ENCODE measurements at regions not wholly inside any gene's neighbourhood (a gene's known extent, or its start where the extent isn't known, plus 50 kb on each side); places are given as distances from the start of the nearest gene placed in this dataset.

- no peak for TF ChIP-seq ZNF512 (CRISPR knock-in tag; IDR thresholded peaks at IDR 0.05; ENCODE audit: borderline replicate concordance)
- TF ChIP-seq, protein P1, sequence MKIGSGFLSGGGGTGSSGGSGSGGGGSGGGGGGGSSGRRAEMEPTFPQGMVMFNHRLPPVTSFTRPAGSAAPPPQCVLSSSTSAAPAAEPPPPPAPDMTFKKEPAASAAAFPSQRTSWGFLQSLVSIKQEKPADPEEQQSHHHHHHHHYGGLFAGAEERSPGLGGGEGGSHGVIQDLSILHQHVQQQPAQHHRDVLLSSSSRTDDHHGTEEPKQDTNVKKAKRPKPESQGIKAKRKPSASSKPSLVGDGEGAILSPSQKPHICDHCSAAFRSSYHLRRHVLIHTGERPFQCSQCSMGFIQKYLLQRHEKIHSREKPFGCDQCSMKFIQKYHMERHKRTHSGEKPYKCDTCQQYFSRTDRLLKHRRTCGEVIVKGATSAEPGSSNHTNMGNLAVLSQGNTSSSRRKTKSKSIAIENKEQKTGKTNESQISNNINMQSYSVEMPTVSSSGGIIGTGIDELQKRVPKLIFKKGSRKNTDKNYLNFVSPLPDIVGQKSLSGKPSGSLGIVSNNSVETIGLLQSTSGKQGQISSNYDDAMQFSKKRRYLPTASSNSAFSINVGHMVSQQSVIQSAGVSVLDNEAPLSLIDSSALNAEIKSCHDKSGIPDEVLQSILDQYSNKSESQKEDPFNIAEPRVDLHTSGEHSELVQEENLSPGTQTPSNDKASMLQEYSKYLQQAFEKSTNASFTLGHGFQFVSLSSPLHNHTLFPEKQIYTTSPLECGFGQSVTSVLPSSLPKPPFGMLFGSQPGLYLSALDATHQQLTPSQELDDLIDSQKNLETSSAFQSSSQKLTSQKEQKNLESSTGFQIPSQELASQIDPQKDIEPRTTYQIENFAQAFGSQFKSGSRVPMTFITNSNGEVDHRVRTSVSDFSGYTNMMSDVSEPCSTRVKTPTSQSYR (CRISPR knock-in tag; IDR thresholded peaks at IDR 0.05): no peak
- TF ChIP-seq ARID4B (CRISPR knock-in tag; IDR thresholded peaks at IDR 0.05; ENCODE audit: borderline replicate concordance): no peak
- no peak for TF ChIP-seq NR3C1 (CRISPR knock-in tag; conservative IDR thresholded peaks at IDR 0.05; ENCODE audit: low read depth)
- no peak for TF ChIP-seq ZNF396 (CRISPR knock-in tag; IDR thresholded peaks at IDR 0.05; ENCODE audit: borderline replicate concordance)
- TF ChIP-seq ELF4 (CRISPR knock-in tag; IDR thresholded peaks at IDR 0.05; ENCODE audit: low read depth): no peak
- no peak for TF ChIP-seq ZSCAN18 (CRISPR knock-in tag; IDR thresholded peaks at IDR 0.05)
- no peak for TF ChIP-seq ZNF671 (CRISPR knock-in tag; IDR thresholded peaks at IDR 0.05)
- TF ChIP-seq, protein P2, sequence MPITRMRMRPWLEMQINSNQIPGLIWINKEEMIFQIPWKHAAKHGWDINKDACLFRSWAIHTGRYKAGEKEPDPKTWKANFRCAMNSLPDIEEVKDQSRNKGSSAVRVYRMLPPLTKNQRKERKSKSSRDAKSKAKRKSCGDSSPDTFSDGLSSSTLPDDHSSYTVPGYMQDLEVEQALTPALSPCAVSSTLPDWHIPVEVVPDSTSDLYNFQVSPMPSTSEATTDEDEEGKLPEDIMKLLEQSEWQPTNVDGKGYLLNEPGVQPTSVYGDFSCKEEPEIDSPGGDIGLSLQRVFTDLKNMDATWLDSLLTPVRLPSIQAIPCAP (CRISPR knock-in tag; IDR thresholded peaks at IDR 0.05): no peak
- TF ChIP-seq TEAD4 (CRISPR knock-in tag; IDR thresholded peaks at IDR 0.05): no peak
- TF ChIP-seq USF2 (CRISPR knock-in tag; IDR thresholded peaks at IDR 0.05): no peak
- TF ChIP-seq ZNF263 (CRISPR knock-in tag; IDR thresholded peaks at IDR 0.05; ENCODE audit: low read depth): no peak
Measured at GRCh38 chr11:39363571-39363970, 2095.9 kb downstream of the LRRC4C start (continued).

DNA sequence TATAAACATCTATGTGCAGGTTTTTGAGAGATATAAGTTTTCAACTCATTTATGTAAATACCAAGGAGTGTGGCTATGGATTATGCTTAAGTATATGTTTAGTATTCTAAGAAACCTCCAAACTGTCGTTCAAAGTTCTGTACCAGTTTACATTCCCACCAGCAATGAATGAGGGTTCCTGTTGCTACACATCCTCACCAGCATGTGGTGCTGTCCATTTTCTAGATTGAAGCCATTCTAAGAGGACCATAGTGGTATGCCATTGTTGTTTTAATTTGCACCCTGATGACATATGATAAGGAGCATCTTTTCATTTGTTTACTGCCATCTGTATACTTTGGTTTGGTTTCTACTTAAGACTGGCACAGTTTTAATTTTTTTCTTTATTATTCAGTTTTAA, 2097.9 kb downstream of the LRRC4C start:
- Mint-ChIP-seq H3K27ac (no peak overlapping the region), H3K27me3 (ENCODE audit: low read depth) (peaks cover 4% of the 10 kb centered on the region), H3K4me1 (no peaks in the 10 kb centered on the region), H3K4me3 (no peak overlapping the region), H3K9me3 (peaks cover 70% of the 10 kb centered on the region), H3K36me3 (peaks cover 49% of the 10 kb centered on the region)
- DNase-seq (ENCODE audit: low spot score): no peak
- no peak for ATAC-seq
- ChIA-PET POLR2A (no interaction called here), CTCF (no interaction called here)
- TF ChIP-seq, protein P3, sequence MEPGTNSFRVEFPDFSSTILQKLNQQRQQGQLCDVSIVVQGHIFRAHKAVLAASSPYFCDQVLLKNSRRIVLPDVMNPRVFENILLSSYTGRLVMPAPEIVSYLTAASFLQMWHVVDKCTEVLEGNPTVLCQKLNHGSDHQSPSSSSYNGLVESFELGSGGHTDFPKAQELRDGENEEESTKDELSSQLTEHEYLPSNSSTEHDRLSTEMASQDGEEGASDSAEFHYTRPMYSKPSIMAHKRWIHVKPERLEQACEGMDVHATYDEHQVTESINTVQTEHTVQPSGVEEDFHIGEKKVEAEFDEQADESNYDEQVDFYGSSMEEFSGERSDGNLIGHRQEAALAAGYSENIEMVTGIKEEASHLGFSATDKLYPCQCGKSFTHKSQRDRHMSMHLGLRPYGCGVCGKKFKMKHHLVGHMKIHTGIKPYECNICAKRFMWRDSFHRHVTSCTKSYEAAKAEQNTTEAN (CRISPR knock-in tag; IDR thresholded peaks at IDR 0.05): no peak
- TF ChIP-seq, protein P4, sequence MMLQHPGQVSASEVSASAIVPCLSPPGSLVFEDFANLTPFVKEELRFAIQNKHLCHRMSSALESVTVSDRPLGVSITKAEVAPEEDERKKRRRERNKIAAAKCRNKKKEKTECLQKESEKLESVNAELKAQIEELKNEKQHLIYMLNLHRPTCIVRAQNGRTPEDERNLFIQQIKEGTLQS (CRISPR knock-in tag; conservative IDR thresholded peaks at IDR 0.05): no peak
- TF ChIP-seq SP1 (CRISPR knock-in tag; conservative IDR thresholded peaks at IDR 0.05) (no peak), ZNF263 (CRISPR knock-in tag; IDR thresholded peaks at IDR 0.05; ENCODE audit: low read depth) (no peak), E2F1 (CRISPR knock-in tag; IDR thresholded peaks at IDR 0.05) (no peak), PRRX2 (CRISPR knock-in tag; IDR thresholded peaks at IDR 0.05) (no peak), NR2C2 (CRISPR knock-in tag; IDR thresholded peaks at IDR 0.05) (no peak)
- TF ChIP-seq, protein P5, sequence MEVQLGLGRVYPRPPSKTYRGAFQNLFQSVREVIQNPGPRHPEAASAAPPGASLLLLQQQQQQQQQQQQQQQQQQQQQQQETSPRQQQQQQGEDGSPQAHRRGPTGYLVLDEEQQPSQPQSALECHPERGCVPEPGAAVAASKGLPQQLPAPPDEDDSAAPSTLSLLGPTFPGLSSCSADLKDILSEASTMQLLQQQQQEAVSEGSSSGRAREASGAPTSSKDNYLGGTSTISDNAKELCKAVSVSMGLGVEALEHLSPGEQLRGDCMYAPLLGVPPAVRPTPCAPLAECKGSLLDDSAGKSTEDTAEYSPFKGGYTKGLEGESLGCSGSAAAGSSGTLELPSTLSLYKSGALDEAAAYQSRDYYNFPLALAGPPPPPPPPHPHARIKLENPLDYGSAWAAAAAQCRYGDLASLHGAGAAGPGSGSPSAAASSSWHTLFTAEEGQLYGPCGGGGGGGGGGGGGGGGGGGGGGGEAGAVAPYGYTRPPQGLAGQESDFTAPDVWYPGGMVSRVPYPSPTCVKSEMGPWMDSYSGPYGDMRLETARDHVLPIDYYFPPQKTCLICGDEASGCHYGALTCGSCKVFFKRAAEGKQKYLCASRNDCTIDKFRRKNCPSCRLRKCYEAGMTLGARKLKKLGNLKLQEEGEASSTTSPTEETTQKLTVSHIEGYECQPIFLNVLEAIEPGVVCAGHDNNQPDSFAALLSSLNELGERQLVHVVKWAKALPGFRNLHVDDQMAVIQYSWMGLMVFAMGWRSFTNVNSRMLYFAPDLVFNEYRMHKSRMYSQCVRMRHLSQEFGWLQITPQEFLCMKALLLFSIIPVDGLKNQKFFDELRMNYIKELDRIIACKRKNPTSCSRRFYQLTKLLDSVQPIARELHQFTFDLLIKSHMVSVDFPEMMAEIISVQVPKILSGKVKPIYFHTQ (CRISPR knock-in tag; IDR thresholded peaks at IDR 0.05): no peak

All from WTC11 (cell line).